ENCODE measurements at regions not wholly inside any gene's neighbourhood (a gene's known extent, or its start where the extent isn't known, plus 50 kb on each side); places are given as distances from the start of the nearest gene placed in this dataset.

GRCh38 chr6:156449128-156449527 lies 328.1 kb upstream of the ARID1B start:
- TF ChIP-seq POLR2AphosphoS5 (IDR thresholded peaks at IDR 0.05) (no peak), CTCF (IDR thresholded peaks at IDR 0.05) (no peak)

Measured in stomach (tissue), 4 donors.